BJ (cell line): ENCODE measurements at regions not wholly inside any gene's neighbourhood (a gene's known extent, or its start where the extent isn't known, plus 50 kb on each side); places are given as distances from the start of the nearest gene placed in this dataset.

ENCODE experiments used
- CTCF ChIA-PET: fragments of 350-600 bp; formaldehyde crosslinking; extraction: SDS; loops from one replicate; lab custom pipeline; 2021; ENCODE audit warnings: antibody characterized with exemption, inconsistent platforms; lab: Yijun Ruan, JAX
- POLR2A ChIA-PET: fragments of 300-600 bp; sonication (Branson Sonifier 250); formaldehyde crosslinking; extraction: SDS; loops from one replicate; lab custom pipeline; 2021; ENCODE audit warnings: antibody characterized with exemption; lab: Charles Lee
- DNase-seq: peaks from one replicate; pipeline ENCODE4 v3.0.0-alpha.2; 2011; ENCODE audit warnings: low read depth
- H3K27me3 ChIP-seq: 2 replicates; pipeline ENCODE4 v1.6.0; 2011; ENCODE audit warnings: low read length; ENCODE audit not compliant: control insufficient read depth, insufficient read depth
- H3K36me3 ChIP-seq: 2 replicates; pipeline ENCODE4 v1.5.1; 2011; ENCODE audit warnings: low read length; ENCODE audit not compliant: control insufficient read depth, insufficient read depth
- H3K4me3 ChIP-seq: 2 replicates; pipeline ENCODE4 v1.5.1; 2011; ENCODE audit warnings: low read depth, mild to moderate bottlenecking, control low read depth, low read length
- TF ChIP-seq, protein P1 (sequence below): IDR thresholded peaks from 2 replicates; pipeline ENCODE4 v1.5.1; 2011; ENCODE audit warnings: low read depth, mild to moderate bottlenecking, control low read depth, inconsistent platforms, low read length, moderate library complexity; ENCODE audit not compliant: insufficient read depth

DNA sequence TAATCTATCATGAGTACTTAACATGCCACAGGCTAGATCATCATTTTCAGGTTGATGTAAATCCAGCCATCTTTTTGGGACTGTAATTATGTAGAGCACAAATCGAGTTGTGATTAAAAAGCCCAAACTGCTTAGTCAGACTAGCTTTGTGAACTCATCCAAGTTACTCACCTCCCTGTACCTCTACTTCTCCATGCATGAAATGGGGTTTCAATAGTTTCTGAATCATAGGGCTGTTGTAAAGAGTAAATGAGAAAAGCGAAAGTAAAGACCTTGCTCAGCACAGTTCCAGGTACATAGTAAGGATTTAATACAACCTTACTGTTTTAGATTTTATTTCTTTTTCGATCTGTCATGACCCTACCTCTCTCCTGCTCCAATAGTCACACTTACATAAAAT is 85.6 kb upstream of the GAP43 start:
- TF ChIP-seq, protein P1, sequence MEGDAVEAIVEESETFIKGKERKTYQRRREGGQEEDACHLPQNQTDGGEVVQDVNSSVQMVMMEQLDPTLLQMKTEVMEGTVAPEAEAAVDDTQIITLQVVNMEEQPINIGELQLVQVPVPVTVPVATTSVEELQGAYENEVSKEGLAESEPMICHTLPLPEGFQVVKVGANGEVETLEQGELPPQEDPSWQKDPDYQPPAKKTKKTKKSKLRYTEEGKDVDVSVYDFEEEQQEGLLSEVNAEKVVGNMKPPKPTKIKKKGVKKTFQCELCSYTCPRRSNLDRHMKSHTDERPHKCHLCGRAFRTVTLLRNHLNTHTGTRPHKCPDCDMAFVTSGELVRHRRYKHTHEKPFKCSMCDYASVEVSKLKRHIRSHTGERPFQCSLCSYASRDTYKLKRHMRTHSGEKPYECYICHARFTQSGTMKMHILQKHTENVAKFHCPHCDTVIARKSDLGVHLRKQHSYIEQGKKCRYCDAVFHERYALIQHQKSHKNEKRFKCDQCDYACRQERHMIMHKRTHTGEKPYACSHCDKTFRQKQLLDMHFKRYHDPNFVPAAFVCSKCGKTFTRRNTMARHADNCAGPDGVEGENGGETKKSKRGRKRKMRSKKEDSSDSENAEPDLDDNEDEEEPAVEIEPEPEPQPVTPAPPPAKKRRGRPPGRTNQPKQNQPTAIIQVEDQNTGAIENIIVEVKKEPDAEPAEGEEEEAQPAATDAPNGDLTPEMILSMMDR: no peak
- H3K4me3 ChIP-seq: no peak overlapping the region
- ChIA-PET CTCF (no interaction called here), POLR2A (no interaction called here)
- no peaks in the 10 kb centered on the region for H3K27me3 ChIP-seq
- H3K36me3 ChIP-seq: no peaks in the 10 kb centered on the region
- DNase-seq: no peak

DNA sequence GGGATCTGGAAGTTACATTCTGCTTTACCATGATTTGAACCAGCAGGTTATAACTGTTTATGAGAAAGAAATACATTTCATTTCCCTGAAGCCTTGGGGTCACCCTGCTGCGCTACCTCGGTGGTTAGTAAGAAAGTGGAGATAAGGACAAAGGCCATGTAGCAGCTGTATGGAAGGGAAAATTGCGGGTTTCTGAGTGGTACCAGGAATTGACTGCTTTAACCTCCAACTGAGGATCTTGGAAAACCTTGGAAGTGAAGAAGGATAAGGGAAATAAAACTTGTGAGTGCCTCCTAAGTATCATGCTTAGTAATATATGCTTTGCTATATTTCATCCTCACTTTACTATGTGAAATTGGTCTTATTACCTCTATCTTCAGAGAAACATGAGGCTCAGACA is 76.1 kb upstream of the GAP43 start:
- no peaks in the 10 kb centered on the region for H3K27me3 ChIP-seq
- no peaks in the 10 kb centered on the region for H3K36me3 ChIP-seq
- POLR2A ChIA-PET: no interaction called here
- TF ChIP-seq, protein P1: no peak
- DNase-seq: no peak
- H3K4me3 ChIP-seq: no peak overlapping the region
- CTCF ChIA-PET: interaction anchor here (1.8 kb wide), 1 partner anchor 12 kb away, joined by 4 read pairs; no protein-coding TSS in a partner anchor

DNA sequence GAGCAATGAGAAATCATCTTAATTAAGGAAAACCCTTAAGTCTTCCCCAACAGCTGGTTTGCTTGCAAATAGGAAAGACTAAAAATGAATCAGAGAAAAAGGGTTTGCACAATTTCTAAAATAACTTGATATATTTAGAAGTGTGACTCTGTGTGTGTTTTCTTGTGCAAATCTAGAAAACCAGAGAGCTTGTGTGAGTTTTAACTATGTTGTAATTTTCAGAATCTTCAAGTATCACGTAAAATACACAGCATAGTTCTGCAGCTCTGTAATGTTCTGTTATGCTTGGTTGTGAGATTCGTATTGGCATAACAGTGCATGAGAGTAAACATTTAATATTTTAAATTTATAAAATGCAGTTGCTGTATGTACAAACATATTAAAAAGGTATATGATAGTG is 74.7 kb upstream of the GAP43 start:
- ChIA-PET POLR2A (no interaction called here), CTCF (no interaction called here)
- Histone ChIP-seq H3K4me3 (no peak overlapping the region), H3K27me3 (no peaks in the 10 kb centered on the region), H3K36me3 (no peaks in the 10 kb centered on the region)
- TF ChIP-seq, protein P1: no peak
- DNase-seq: no peak

DNA sequence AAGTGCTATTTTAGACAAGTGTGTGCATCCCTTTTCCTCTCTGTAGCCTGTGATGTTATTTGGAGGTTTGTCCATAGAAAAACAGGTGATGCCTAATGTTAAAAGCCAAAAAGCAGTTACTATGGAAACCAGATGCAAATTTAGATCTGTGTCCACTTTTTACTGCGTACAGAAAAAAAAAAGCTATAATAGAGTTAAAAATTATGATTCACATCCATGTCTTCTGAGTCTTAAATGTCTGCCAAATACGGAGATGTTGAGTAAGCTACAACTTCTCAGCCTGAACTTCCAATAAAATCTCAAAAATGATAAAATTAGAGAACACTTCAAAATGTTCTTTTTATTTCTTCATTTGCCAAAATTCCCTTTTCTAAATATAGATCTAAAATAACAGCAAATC is 74.2 kb upstream of the GAP43 start:
- CTCF ChIA-PET: interaction anchor here (0.9 kb wide), 1 partner anchor 29 kb away, joined by 3 read pairs; no protein-coding TSS in a partner anchor
- TF ChIP-seq, protein P1: no peak
- DNase-seq: peak; percentile 8
- H3K36me3 ChIP-seq: no peaks in the 10 kb centered on the region
- no peaks in the 10 kb centered on the region for H3K27me3 ChIP-seq
- POLR2A ChIA-PET: no interaction called here
- no peak overlapping the region for H3K4me3 ChIP-seq

DNA sequence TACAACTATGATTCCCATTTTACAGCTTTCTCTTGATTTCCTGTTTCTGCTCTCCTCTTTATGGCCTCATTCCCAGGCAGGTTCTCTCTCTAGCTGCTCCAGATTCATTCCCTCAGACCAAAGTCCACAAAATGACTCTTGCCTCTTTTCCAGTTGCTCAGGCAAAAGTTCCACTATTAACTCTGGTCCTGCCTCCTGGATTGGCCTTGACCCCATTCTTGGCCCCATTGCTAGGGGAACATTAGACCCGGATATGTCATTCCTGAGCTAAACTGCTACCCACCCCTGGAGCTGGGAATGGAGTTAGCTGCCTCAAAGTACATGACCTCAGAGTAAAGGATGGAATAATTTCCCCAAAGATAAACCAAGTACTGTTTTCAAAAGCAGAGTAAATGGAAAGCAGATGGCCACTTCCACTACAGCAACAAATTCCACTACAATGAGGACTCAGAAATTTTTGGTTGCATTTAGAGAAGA is 73.0 kb upstream of the GAP43 start:
- Histone ChIP-seq H3K27me3 (no peaks in the 10 kb centered on the region), H3K4me3 (no peak overlapping the region), H3K36me3 (no peaks in the 10 kb centered on the region)
- POLR2A ChIA-PET: interaction anchor here (0.6 kb wide), 1 partner anchor 18 kb away, joined by 5 read pairs; no protein-coding TSS in a partner anchor
- CTCF ChIA-PET: interaction anchor here (0.7 kb wide), 1 partner anchor 18 kb away, joined by 3 read pairs; no protein-coding TSS in a partner anchor
- TF ChIP-seq, protein P1: no peak
- DNase-seq: peak; percentile 26
